ENCODE measurements at regions not wholly inside any gene's neighbourhood (a gene's known extent, or its start where the extent isn't known, plus 50 kb on each side); places are given as distances from the start of the nearest gene placed in this dataset.

- no peak for TF ChIP-seq CTCF (IDR thresholded peaks at IDR 0.05)
These were observed 268.3 kb upstream of the POGK start for GRCh38 chr1:166570954-166571353.

GRCh38 chr1:166573199-166573598 is 266.1 kb upstream of the POGK start:
- Histone ChIP-seq H3K9me3 (no peaks in the 10 kb centered on the region), H3K4me1 (ENCODE audit: control insufficient read depth in 1 of 2, insufficient read depth in 1 of 2, low read depth in 1 of 2, low read length in 1 of 2) (no peaks in the 10 kb centered on the region), H3K27ac (no peak overlapping the region), H3K4me3 (ENCODE audit: low read depth in 1 of 2, low read length in 1 of 2) (no peak overlapping the region), H3K27me3 (no peaks in the 10 kb centered on the region), H3K36me3 (no peaks in the 10 kb centered on the region)
- no peak for TF ChIP-seq CTCF (IDR thresholded peaks at IDR 0.05)

More at GRCh38 chr1:166570954-166571353, 268.3 kb upstream of the POGK start:
- H3K9me3 ChIP-seq: no peaks in the 10 kb centered on the region
- H3K27me3 ChIP-seq: no peaks in the 10 kb centered on the region
- no peak overlapping the region for H3K4me3 ChIP-seq (ENCODE audit: low read depth in 1 of 2, low read length in 1 of 2)
- no peaks in the 10 kb centered on the region for H3K4me1 ChIP-seq (ENCODE audit: control insufficient read depth in 1 of 2, insufficient read depth in 1 of 2, low read depth in 1 of 2, low read length in 1 of 2)
- H3K36me3 ChIP-seq: no peaks in the 10 kb centered on the region
- no peak overlapping the region for H3K27ac ChIP-seq

GRCh38 chr1:166579557-166580501 is 259.4 kb upstream of the POGK start:
- H3K4me3 ChIP-seq (ENCODE audit: low read depth in 1 of 2, low read length in 1 of 2): no peak overlapping the region
- no peaks in the 10 kb centered on the region for H3K4me1 ChIP-seq (ENCODE audit: control insufficient read depth in 1 of 2, insufficient read depth in 1 of 2, low read depth in 1 of 2, low read length in 1 of 2)
- TF ChIP-seq CTCF (IDR thresholded peaks at IDR 0.05): no peak
- H3K27me3 ChIP-seq: no peaks in the 10 kb centered on the region
- no peaks in the 10 kb centered on the region for H3K9me3 ChIP-seq
- H3K27ac ChIP-seq: no peak overlapping the region
- H3K36me3 ChIP-seq: no peaks in the 10 kb centered on the region

GRCh38 chr1:166588741-166589140 is 250.5 kb upstream of the POGK start:
- Histone ChIP-seq H3K4me3 (ENCODE audit: low read depth in 1 of 2, low read length in 1 of 2) (no peak overlapping the region), H3K4me1 (ENCODE audit: control insufficient read depth in 1 of 2, insufficient read depth in 1 of 2, low read depth in 1 of 2, low read length in 1 of 2) (no peaks in the 10 kb centered on the region), H3K9me3 (no peaks in the 10 kb centered on the region), H3K27ac (no peak overlapping the region), H3K36me3 (no peaks in the 10 kb centered on the region), H3K27me3 (no peaks in the 10 kb centered on the region)
- no peak for TF ChIP-seq CTCF (IDR thresholded peaks at IDR 0.05)

- H3K4me1 ChIP-seq (ENCODE audit: control insufficient read depth in 1 of 2, insufficient read depth in 1 of 2, low read depth in 1 of 2, low read length in 1 of 2): no peaks in the 10 kb centered on the region
- H3K9me3 ChIP-seq: no peaks in the 10 kb centered on the region
- H3K27me3 ChIP-seq: no peaks in the 10 kb centered on the region
- no peak overlapping the region for H3K27ac ChIP-seq
- H3K4me3 ChIP-seq (ENCODE audit: low read depth in 1 of 2, low read length in 1 of 2): no peak overlapping the region
- H3K36me3 ChIP-seq: no peaks in the 10 kb centered on the region
- no peak for TF ChIP-seq CTCF (IDR thresholded peaks at IDR 0.05)
These were observed 249.1 kb upstream of the POGK start for GRCh38 chr1:166590161-166590560.

Data from neutrophil (primary cell).